Stimulated activated CD4-positive, alpha-beta T cell treated with anti-CD3 and anti-CD28 coated beads, Interleukin-12 subunit alpha, Interleukin-12 subunit beta, amount 100 ng/mL, for 24 hours (primary cell): ENCODE measurements at regions not wholly inside any gene's neighbourhood (a gene's known extent, or its start where the extent isn't known, plus 50 kb on each side); places are given as distances from the start of the nearest gene placed in this dataset.
"Not testable (repeated sequence)": the region's sequence is repeated elsewhere in the genome, so short reads cannot be mapped to it uniquely, and the experiment has no call there.

Source experiments
- DNase-seq, 2 experiments: peaks; one replicate each; pipeline ENCODE4 v3.0.0-alpha.2; 2020; ENCODE audit warnings: low read depth in 2 of 2

DNA sequence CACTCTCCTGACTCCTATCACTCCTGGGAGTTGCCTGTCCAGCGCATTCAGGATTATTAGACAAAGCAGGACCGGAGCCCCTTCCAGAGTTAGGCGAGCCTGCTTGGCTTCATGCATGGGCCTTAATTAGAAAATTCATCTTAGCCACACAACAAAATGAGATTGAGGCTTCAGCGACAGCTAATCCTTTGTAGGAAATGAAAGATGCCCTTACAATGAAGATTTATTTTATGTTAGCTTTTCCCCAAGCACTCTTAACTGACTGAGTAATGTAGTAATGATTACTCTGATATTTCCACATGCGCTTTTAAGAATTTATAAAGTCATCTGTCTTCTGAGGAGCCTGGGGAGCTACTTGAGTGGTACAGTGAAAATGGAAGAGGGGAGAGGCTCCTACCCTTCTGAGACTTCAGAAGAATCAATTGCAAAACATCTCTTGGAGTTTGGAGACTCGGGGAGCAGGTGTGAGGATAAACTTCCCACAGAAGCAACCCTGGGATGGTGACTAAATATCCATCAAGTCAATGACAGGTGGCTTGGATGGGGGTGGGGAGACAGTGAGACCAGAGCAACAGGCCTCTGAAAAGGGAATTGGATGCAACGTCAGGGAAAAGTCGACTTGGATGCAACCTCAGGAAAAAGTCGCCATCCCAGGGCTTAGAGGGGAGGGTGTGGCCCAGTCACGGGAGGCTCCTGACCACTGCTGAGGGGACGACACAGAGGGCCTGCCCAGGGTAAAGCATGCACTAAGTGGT is 434.5 kb upstream of the B3GAT1 start:
- no peak for DNase-seq

DNA sequence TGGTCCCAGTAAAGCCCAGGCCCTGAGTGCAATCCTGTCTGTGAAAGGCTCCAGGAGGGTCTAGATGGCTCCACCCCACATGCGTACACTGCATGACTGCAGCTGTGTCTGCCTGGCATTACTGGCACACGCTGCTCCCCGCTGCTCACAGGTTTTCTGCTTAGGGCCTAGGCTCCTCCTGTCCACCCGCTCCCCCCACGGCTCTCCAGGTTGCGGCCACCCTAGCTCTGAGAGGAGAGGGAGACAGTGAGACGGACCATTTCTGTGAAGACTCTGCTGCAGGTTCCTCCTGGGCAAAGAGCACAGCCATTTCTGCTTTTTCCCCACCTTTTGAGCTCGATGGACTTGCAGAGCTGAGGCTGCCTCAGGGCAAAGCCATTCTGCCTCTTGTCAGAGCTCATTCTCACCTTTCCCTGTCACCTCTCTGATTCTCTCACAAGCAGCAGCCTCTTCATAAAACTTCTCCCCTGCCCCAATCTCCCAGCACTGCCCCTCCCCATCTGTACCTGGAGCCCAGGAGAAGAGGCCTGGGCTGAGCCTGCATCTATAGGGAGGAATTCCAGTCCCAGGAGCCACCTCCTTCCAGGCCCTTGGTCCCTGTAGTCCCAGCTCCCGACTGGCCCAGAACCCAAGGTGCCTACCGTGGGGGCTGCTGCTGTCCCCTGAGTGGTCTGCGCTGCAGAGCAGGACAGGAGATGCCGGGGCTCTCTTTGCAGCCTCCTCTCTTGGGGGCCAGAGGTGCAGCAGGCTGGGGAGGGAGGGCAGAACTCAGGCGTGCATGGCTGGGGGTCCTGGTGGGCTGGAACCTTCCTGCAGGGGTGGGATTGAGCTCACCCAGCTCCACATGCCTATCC is 433.7 kb upstream of the B3GAT1 start:
- DNase-seq, result no peak

DNA sequence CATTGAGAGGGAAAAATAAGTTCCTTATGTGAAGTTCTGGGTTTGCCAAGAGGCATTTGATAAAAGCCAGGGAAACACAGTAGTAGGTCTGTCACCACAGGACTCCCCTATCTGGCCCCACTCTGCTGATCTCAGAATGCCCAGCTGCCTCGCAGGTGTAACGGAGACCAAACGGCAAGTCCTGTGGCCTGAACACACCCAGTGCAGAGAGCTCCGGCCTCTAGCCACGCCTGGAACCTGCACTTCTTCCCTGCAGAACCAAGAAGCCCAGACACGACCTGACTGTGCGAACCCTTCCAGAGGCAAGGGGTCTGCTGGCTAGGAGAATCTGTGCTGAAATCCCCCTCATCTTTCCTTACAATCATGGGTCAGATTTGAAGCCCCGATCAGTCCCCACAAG is 432.8 kb upstream of the B3GAT1 start:
- DNase-seq, result no peak

DNA sequence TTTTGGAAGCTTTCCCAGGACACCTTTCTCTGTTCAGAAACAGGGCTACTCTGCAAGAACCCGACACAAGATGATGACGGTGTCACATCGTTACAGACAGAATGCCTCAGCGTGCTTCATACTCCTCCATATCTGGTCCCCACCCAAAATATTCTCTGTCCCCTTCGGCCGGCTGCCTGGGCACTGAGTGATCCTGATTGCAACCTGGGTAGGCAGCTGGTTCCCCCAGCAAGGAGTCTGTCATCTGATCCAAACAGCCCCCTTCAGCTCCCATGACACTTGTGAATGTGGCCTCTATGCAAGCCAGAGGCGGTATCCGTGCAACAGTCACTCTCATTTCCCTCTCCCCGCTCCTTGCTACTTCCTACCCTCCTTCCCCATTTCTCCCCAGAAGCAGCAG is 431.7 kb upstream of the B3GAT1 start:
- DNase-seq, result no peak

DNA sequence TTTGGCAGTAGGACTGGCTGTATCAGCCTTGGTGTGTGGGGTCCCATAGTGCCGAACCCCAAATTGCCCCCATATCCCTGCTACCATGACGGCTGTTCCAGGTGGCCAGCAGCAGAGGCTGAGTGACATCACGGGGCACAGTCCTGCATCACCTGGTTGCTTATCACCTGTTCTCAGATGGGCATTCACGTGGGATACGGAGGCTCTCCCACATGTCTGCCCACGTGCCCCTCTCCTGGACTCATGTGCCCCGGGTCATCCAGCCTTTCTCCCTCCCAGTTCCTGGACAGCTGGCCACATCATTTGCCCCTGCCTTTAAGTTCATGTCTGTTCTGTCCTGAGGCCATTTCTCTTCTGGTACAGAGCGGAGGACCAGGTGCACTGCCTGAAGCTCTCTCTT is 431.0 kb upstream of the B3GAT1 start:
- DNase-seq, result no peak

DNA sequence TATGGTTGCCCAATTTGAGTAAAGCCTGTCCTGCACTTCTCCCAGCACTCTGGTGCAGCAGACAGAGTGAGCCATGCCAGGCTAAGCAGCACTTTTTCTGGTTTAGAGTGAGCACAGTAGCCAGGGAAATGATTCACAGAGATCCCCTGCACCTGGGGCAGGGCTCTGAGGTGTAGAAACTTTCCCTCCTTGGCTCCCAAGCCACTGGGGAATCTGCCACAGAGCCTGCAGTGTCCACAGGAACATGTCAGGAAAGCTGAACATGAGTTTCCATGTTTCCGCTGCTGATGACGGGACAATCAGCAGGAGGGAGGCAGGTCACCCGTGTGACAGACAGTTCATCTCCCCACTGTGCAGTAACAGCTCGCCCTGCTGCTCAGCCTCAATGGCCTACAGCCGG is 429.9 kb upstream of the B3GAT1 start:
- no peak for DNase-seq

DNA sequence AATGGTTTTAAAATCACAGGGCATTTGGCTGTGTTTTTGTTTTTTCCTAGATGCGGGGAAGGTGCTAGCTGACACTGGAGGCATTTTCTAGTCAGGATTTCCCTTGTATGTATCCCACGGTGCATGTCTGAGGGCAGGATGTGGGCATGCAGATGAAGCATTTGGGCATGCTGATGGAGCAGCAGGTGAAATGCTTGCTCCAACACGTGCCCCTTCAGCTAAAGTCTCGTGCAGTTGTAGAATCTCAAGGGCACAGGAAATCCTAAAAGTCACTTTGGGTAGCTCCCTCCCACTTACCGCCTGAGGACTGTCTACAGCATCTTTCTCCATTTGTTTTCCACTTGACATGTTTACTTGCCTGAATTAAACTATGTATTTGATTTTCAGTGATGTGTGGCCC is 429.4 kb upstream of the B3GAT1 start:
- DNase-seq, result no peak

DNA sequence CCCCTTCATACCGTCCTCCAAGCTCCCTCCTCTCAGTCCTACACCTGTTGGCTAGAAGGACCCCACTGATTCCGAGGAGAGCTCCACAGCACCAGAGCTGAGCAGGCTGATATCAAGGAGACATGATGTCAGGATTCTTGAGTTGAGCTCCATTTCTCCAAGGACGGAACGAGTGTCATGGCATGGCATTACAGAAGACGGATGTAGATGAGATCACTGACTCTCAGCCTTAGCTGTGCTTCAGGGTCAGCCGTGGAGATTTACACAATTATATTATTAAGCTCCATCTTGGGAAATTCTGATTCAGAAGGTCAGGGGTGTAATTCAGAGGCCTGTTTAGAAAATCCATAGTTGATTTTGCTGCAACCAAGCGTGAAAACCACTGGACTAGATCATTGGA is 428.9 kb upstream of the B3GAT1 start:
- no peak for DNase-seq

DNA sequence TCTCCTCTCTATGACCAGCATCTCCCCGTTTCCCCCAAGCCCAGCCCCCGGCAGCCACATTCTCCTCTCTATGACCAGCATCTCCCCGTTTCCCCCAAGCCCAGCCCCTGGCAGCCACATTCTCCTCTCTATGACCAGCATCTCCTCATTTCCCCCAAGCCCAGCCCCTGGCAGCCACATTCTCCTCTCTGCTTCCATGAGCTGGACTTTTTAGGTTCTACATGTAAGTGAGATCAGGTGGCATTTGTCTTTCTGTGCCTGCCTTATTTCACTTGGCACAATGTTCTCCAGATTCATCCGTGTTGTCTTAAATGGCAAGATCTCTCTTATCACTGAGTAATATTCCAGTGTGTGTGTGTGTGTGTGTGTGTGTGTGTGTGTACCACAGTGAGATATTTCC is 428.1 kb upstream of the B3GAT1 start:
- DNase-seq, result not testable (repeated sequence)

DNA sequence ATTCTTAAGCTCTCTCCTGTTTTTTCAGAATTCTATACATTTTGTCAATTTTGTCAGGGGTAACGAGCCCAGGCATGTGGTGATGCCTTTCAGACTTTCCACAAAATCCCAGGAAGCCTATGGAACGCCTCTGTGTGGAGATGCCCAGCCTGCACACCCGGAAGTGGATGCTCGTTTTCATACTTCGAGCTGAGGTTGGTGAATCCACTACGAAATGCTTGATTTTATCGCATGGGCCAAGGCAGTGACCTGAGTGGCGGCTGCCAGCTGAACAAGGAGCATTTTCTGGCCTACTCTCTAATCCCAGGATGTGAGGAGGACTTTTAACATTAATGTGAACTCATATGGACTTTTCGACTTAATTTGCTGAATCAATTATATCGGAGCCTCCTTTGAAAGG is 426.7 kb upstream of the B3GAT1 start:
- DNase-seq, result no peak

DNA sequence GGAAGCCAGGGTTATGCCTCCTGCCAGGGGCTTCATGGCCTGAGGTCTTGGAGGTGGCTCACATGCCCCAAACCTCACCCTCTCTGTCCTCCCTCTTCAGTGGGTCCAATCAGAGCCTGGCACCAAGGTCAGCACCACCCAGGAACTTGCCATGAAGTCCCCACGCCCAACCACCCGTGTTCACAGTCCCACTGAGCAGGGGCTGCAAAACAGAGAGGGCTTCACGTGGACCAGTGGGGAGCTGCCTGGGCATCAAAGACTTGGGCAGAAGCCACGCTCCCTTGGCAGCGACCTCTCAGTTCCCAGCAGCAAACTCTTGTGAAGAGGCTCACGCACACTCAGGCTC is 425.8 kb upstream of the B3GAT1 start:
- DNase-seq, result no peak

DNA sequence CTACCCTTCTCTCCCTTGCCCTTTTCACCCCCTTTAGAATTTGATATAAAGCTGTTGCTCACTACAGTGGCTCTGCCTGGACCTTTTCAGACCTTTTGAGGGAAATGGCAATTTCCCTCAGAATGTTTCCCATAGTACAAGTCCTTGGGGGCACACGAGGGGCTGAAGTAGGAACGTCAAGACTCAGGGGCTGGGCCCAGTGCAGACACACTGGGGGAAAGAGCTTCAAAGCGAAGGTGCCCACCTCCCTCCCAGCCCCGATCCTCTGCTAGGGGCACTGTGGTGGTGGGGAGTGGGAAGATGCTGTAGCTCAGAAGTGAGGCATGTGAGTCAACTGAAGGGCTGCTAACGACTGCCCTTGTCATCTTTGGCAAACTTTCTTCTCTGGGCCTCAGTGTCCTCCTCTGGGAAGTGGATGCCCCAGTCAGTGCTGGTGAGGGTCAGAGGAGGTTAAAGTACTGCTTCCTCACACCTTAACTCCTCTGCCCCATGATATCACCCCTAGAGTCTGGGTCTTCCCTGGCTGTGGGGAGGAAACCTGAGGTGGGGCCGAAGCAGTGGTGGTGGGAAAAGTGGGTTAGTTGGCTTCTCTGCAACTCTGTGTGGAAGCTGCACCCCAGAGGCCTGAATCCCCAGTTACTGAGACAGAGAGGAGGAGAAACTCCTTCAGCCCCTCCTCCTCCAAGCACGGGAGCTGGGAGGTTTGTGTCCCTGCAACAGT is 425.3 kb upstream of the B3GAT1 start:
- no peak for DNase-seq

DNA sequence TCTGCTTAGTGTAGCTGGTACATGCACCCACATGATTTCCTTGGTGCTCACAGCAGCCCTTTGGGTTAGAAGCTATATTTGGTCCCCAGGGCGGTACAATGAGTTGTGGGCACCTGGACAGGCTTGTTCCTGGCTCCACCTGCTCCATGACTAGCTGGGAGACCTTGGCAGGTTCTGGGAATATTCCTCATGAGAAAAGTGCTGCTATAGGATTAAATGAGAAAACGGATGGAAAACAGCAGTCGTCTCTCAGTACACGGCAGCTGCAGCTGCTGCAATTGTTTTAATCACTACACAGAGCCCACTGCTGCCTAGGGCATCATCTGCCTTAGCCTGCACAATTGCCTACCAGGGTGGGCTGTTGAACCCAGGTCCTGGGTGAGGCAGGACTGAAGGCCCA is 424.5 kb upstream of the B3GAT1 start:
- DNase-seq, result no peak

DNA sequence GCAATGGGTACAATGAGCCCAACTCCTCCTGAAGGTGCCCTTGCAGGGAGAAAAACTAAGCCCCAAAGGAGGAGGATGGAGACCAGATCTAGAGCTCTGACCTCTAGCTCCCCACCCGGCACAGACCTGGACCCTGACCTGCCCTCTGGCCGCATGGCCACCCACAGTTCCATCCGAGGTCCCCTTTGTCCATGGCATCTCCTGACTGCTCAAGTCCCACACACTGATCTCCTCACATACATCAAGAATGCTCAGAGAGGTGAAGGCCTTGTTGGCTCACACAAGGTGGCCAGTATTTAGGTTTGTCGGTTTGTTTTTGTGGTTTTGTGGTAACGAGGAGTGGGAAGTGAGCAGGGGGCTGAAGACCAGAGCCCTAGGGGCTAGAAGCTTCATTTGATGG is 423.5 kb upstream of the B3GAT1 start:
- DNase-seq, result no peak

DNA sequence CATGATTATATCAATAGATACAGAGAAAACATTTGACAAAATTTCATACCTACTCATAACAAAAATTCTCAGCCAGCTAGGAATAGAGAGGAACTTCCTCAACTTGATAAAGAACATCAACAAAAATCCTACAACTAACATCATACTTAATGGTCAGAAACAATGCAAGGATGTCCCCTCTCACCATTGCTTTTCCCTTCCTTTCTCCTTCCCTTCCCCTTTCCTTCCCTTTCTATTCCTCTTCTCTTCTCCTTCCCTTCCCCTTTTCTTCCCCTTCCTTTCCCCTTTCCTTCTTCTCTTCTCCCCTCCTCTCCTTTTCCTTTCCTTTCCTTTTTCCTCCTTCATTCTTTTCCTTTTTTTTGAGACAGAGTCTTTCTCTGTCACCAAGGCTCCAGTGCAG is 418.3 kb upstream of the B3GAT1 start:
- DNase-seq, result no peak

DNA sequence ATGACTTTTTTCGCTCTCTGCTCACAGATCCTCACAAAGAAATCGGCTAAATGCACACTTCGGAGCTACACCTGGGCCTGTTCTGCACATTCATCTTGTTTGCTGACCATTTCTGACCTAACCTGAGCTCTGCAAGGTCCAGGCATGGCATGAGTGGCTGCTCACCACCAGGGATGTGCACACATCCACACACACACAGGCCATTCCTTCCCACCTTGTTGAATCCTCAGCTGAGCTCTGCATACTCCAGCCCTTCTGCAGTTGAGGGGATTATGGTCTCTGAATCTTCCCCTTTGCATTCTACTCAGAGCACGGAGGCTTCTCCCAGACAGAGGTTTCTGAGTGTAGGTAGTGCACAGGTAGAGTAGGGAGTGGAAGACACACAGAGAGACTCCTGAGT is 411.9 kb upstream of the B3GAT1 start:
- no peak for DNase-seq

DNA sequence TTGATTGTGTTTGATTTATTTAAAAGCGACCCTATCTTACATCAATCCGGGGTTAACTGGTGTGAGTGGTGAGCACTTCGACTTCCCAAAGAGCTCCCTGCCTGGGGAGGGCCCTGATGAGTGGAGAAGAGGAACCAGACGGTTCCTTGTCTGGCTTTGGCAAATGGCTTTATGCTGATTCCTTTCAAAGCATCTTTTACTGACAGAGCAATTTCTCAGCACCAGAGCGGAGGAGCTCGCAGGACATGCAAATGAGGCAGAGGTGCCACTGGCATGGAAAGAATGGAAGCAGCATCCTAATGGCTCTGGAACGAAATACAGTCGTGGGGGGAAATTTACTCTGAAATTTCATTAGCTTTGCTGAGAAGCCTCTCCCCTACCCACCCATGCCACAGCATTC is 410.9 kb upstream of the B3GAT1 start:
- no peak for DNase-seq

DNA sequence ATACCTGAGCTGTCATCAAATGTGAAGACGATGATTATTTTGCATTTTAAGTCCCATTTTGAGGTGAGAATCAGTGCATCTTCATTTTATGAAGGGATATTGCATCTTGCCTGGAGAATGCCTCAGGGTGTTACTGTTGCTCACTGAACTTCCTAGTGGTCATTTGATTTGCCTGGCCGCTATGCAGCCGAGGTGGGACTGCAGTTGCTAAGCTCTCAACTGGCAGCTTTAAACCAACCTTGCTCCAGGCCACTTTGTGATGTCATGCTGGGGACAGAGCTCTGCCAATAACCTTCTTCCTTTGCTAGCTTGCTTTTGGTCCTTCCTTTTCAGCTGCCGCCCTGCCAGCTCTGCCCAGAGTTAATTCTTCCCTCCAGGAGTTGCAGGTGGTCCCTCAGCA is 409.4 kb upstream of the B3GAT1 start:
- no peak for DNase-seq

DNA sequence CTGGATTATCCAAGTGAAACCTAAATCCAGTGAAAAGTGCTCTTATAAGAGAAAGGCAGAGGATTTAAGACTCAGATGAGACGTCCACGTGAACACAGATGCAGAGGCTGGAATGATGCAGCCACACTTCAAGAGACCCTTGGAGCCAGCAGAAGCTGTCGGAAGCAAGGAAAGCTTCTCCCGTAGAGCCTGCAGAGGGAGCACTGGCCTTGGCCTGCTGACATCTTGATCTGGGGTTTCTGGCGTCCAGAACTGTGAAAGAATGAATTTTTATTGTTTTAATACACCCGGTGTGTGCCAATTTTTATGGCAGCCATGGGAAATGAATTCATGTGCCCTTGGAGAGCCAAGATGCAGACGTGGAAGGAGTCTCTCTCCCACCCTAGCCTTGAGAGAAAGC is 407.0 kb upstream of the B3GAT1 start:
- no peak for DNase-seq

DNA sequence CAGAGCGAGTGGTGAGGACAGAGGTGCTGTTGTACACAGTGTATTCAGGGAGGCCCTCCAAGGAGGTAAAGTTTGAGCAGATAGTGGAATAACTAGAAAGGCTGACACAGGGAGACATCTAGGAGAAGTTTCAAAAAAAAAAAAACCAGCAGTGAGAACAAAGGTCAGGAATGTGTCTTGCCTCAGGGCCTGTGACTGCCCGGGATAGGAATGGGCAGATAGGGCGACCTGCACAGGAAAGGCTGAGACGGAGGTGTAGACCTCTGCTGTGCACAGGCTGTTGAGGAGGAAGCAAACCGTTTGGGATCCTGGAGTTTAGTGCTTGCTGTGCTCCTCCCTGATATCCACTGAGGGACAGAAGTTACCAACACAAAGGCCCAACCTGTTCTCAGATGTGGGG is 406.5 kb upstream of the B3GAT1 start:
- DNase-seq, result no peak

DNA sequence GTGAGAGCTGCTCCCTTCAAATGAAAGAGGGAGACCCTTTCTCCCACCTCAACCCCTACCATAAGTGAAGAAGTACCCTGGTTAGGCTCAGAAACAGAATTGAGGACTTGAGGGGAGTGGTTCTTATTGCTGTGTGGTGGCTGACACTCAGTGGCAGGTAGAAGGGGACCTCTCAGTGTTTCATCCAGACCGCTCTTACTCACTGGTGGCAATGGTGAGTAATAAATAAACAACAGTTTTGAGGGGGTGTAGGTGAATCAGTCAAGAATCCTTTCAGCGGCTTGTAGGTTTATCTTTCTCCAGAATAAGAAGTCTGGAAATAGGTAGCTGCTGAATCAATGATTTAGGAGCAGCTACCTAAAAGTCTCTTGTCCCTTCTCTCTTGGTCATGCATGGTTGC is 403.4 kb upstream of the B3GAT1 start:
- no peak for DNase-seq

DNA sequence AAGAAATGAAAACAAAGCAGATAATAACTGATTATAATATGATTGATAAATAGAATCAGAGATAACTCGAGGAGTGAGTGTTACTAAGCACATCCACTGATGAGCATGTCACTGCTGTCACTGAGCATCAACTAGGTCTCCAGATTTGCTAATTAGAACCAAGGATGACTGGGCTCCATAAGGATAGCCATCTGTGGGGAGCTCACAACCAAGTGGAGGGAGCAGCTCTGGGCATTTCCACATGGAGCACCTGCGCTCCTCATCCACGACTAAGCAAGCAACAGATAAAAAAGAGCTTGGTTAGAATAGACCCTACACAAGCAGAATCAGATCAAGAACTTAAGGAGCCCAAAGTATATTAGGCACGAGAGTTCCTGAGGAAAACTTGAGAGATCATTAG is 396.0 kb upstream of the B3GAT1 start:
- DNase-seq, result no peak

DNA sequence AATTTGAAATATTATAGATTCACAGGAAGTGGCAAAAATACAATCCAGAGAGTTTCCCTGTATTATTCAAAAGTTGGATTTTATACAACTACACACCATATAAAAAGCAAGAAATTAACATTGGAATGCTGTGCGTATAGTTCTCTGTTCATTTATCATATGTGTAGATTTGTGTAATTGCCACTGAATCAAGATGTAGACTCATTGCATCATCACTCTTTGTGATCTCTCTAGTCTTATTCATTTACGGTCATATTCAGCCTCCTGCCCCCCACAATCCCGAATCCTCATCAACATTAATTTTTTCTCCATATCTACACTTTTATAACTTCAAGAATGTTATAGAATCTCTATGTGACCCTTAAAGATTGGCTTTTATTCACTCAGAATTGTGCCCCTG is 390.6 kb upstream of the B3GAT1 start:
- DNase-seq, result no peak
